ENCODE measurements at regions not wholly inside any gene's neighbourhood (a gene's known extent, or its start where the extent isn't known, plus 50 kb on each side); places are given as distances from the start of the nearest gene placed in this dataset.

DNA sequence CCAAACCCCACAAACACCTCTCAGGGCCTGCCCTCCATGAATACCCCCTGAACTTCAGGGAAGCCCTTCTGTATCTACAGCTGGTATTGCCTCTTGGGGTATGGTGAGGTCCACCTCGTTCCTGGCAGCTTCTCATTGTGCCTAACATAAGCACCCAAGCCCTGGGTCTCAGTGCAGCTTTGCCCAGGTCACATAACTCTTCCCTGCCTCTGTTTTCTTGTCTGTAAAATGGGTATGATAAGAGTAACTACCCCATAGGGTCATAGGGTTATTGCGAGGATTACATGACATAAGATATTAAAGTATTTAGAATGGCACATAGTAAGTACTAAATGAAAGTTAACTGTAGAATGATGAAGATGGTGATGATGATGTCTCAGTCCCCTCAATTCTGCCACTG is 190.0 kb upstream of the PWP1 start:
- H2BK12ac ChIP-seq (ENCODE audit: insufficient read length, low read depth, low read length), result no peak overlapping the region
- H3K9ac ChIP-seq (ENCODE audit: extremely low read depth, insufficient read length, low read length), result no peak overlapping the region
- H3K79me1 ChIP-seq (ENCODE audit: insufficient read depth, low read depth, low read length, poor library complexity, severe bottlenecking), result no peaks in the 10 kb centered on the region
- no peaks in the 10 kb centered on the region for H3K9me3 ChIP-seq (ENCODE audit: control insufficient read depth, low read depth, low read length)
- no peak overlapping the region for H4K91ac ChIP-seq (ENCODE audit: insufficient read length, low read depth, low read length)
- H3T11ph ChIP-seq (ENCODE audit: low read length), result no peak overlapping the region
- H2BK15ac ChIP-seq (ENCODE audit: low read depth, low read length), result no peak overlapping the region
- H2AFZ ChIP-seq (ENCODE audit: low read length), result no peak overlapping the region
- no peaks in the 10 kb centered on the region for H3K23me2 ChIP-seq (ENCODE audit: insufficient read length, low read depth, low read length, poor library complexity, severe bottlenecking)
- H4K20me1 ChIP-seq (ENCODE audit: control insufficient read depth, insufficient read depth, insufficient read length), result no peaks in the 10 kb centered on the region
- peaks cover 11 to 19% of the 10 kb centered on the region in 2 experiments for H3K4me1 Mint-ChIP-seq
- no peaks in the 10 kb centered on the region; a peak in 2 of 5 replicates for H3K9me3 Mint-ChIP-seq
- no peak overlapping the region for H3K4me3 Mint-ChIP-seq
- no peaks in the 10 kb centered on the region for H3K79me2 ChIP-seq (ENCODE audit: insufficient read depth, low read length)
- H4K5ac ChIP-seq (ENCODE audit: insufficient read length, low read depth, low read length), result no peak overlapping the region
- H4K8ac ChIP-seq (replicated peaks; ENCODE audit: insufficient read length, low read depth, low read length), result no peak overlapping the region
- no peak overlapping the region; a peak in 1 of 7 replicates for H3K27ac Mint-ChIP-seq
- no peak overlapping the region for H3K18ac ChIP-seq (ENCODE audit: insufficient read length, low read depth, low read length)
- no CpG with 5 or more reads among the region's 2 CpGs for WGBS (ENCODE audit: extremely low coverage, insufficient read length, low lambda C conversion rate)
- H3K27ac ChIP-seq (ENCODE audit: insufficient read length, low read depth, low read length), result no peak overlapping the region
- H3K4me2 ChIP-seq (ENCODE audit: insufficient read depth, insufficient read length, low read length), result no peak overlapping the region
- H3K27me3 ChIP-seq (ENCODE audit: insufficient read depth, low read length), result no peaks in the 10 kb centered on the region
- no peak overlapping the region for H3K23ac ChIP-seq (ENCODE audit: insufficient read length, low read depth, low read length)
- no peak for DNase-seq
- peaks cover 5% of the 10 kb centered on the region; the same call in 1 of the 2 replicates for H3K4me1 ChIP-seq (ENCODE audit: insufficient read depth, low read length)
- peaks cover 0 to 1% (median 0%) of the 10 kb centered on the region in 3 experiments; a peak in 1 of 7 replicates for H3K36me3 Mint-ChIP-seq (ENCODE audit: insufficient read depth in 1 of 3, low read depth in 3 of 3)
- H3K27me3 Mint-ChIP-seq (ENCODE audit: low read depth), result peaks cover 19% of the 10 kb centered on the region
- H2BK120ac ChIP-seq (ENCODE audit: low read depth, low read length, poor library complexity, severe bottlenecking), result no peak overlapping the region
- H3K4ac ChIP-seq (ENCODE audit: low read depth, low read length), result no peak overlapping the region
- no peak overlapping the region for H2AK5ac ChIP-seq (ENCODE audit: insufficient read length, low read length)
- no peak overlapping the region for H2BK5ac ChIP-seq (ENCODE audit: insufficient read length, low read length)
- no peak overlapping the region for H2BK20ac ChIP-seq (ENCODE audit: low read depth, low read length, poor library complexity, severe bottlenecking)
- no peak for TF ChIP-seq CTCF (conservative IDR thresholded peaks at IDR 0.05)
- no peak overlapping the region for H3K56ac ChIP-seq (ENCODE audit: insufficient read length, low read depth, low read length)
- no peak overlapping the region for H3K14ac ChIP-seq (ENCODE audit: insufficient read depth, low read length)

All from H9 (cell line).